H1 (cell line): ENCODE measurements at regions not wholly inside any gene's neighbourhood (a gene's known extent, or its start where the extent isn't known, plus 50 kb on each side); places are given as distances from the start of the nearest gene placed in this dataset.

Experiments used
- CTCF ChIA-PET: fragments of 300-600 bp; sonication (Branson Sonifier 250); formaldehyde crosslinking; loops from one replicate; lab custom pipeline; 2021; ENCODE audit not compliant: partially characterized antibody; lab: Charles Lee
- POLR2A ChIA-PET: fragments of 300-600 bp; sonication (Branson Sonifier 250); formaldehyde crosslinking; loops from one replicate; lab custom pipeline; 2021; ENCODE audit warnings: inconsistent platforms; ENCODE audit not compliant: partially characterized antibody; lab: Charles Lee
- DNase-seq, 2 experiments: peaks; one replicate each; pipeline versions ENCODE4 v3.0.0 to v3.0.0-alpha.2; 2010 to 2022; ENCODE audit warnings: low spot score in 2 of 2, low read depth in 1 of 2, mixed read lengths in 1 of 2
- FAIRE-seq: peaks from 2 replicates; lab custom pipeline; 2011; peaks lifted over from hg19 to GRCh38; lab: Jason Lieb, UNC
- H2AFZ ChIP-seq: 2 replicates; pipeline ENCODE4 v1.8.1; 2012; ENCODE audit warnings: low read length, inconsistent platforms
- H2AK5ac ChIP-seq: 2 replicates; pipeline ENCODE4 v1.6.1; 2013; ENCODE audit warnings: low read depth, low read length
- H2BK120ac ChIP-seq: replicated peaks from 2 replicates; pipeline ENCODE3; 2013; ENCODE audit warnings: low read depth, low read length, inconsistent platforms
- H2BK12ac ChIP-seq: 2 replicates; pipeline ENCODE4 v1.6.1; 2013; ENCODE audit warnings: low read depth, low read length
- H2BK15ac ChIP-seq: 2 replicates; pipeline ENCODE4 v1.6.1; 2013; ENCODE audit warnings: low read length
- H2BK20ac ChIP-seq: 2 replicates; pipeline ENCODE4 v1.6.1; 2013; ENCODE audit warnings: low read length
- H2BK5ac ChIP-seq: 2 replicates; pipeline ENCODE4 v1.6.1; 2013; ENCODE audit warnings: low read depth, low read length
- H3K14ac ChIP-seq: 2 replicates; pipeline ENCODE4 v1.6.1; 2013; ENCODE audit warnings: inconsistent platforms; ENCODE audit not compliant: insufficient read length
- H3K18ac ChIP-seq: 2 replicates; pipeline ENCODE4 v1.6.1; 2013; ENCODE audit warnings: low read length; ENCODE audit errors: extremely low read depth
- H3K23ac ChIP-seq: 2 replicates; pipeline ENCODE4 v1.6.1; 2013; ENCODE audit warnings: inconsistent platforms; ENCODE audit not compliant: insufficient read length
- H3K23me2 ChIP-seq: 2 replicates; pipeline ENCODE4 v1.6.1; 2013; ENCODE audit warnings: low read depth, low read length
- H3K27ac ChIP-seq: 2 replicates; pipeline ENCODE4 v1.6.1; 2011; ENCODE audit warnings: low read depth, low read length, inconsistent platforms
- H3K27me3 ChIP-seq, 4 experiments: replicated peaks in 1 of 4; 1 replicate in 1 of 4; 2 replicates in 3 of 4; pipeline versions ENCODE4 v1.6.1 to v1.8.1; 2011 to 2013; ENCODE audit warnings: low read length in 3 of 4, mild to moderate bottlenecking in 3 of 4, inconsistent platforms in 2 of 4, mixed read lengths in 2 of 4, moderate library complexity in 1 of 4; ENCODE audit not compliant: control insufficient read depth in 3 of 4, insufficient read depth in 3 of 4; ENCODE audit errors: extremely low read depth in 1 of 4
- H3K36me3 ChIP-seq, 4 experiments: 2 replicates each; pipeline versions ENCODE4 v1.6.1 to v1.8.1; 2011 to 2013; ENCODE audit warnings: mild to moderate bottlenecking in 4 of 4, low read length in 3 of 4, moderate library complexity in 2 of 4, control low read depth in 1 of 4, inconsistent platforms in 1 of 4; ENCODE audit not compliant: insufficient read depth in 4 of 4, control insufficient read depth in 2 of 4
- H3K4ac ChIP-seq: replicated peaks from 2 replicates; pipeline ENCODE3; 2013; ENCODE audit warnings: low read length, low read depth, mixed read lengths, inconsistent platforms; ENCODE audit not compliant: insufficient read length
- H3K4me1 ChIP-seq, 4 experiments: replicated peaks in 1 of 4; 1 replicate in 1 of 4; 2 replicates in 3 of 4; pipeline versions ENCODE4 v1.6.1 to v1.8.1; 2011 to 2013; ENCODE audit warnings: low read length in 3 of 4, inconsistent platforms in 2 of 4, mixed read lengths in 1 of 4; ENCODE audit not compliant: insufficient read depth in 4 of 4, control insufficient read depth in 3 of 4
- H3K4me2 ChIP-seq, 2 experiments: 2 replicates each; pipeline versions ENCODE4 v1.6.1 to v1.8.1; 2011 to 2013; ENCODE audit warnings: low read depth in 2 of 2, low read length in 2 of 2, control low read depth in 1 of 2, inconsistent platforms in 1 of 2, mild to moderate bottlenecking in 1 of 2; ENCODE audit not compliant: insufficient read depth in 1 of 2
- H3K4me3 ChIP-seq, 4 experiments: fragments of 200-600, 300-600 bp in 1 of 4; sonication (generic), shearing (Covaris generic), sonication (Bioruptor Twin) in 1 of 4; 2 replicates each; pipeline versions ENCODE4 v1.5.1 to v1.8.1; 2011 to 2016; ENCODE audit warnings: low read length in 4 of 4, low read depth in 3 of 4, control low read depth in 2 of 4, inconsistent platforms in 2 of 4, mild to moderate bottlenecking in 2 of 4, mixed read lengths in 1 of 4, moderate library complexity in 1 of 4; ENCODE audit not compliant: insufficient read depth in 2 of 4; ENCODE audit errors: extremely low read depth in 1 of 4
- H3K56ac ChIP-seq: replicated peaks from 2 replicates; pipeline ENCODE3; 2013; ENCODE audit warnings: low read depth, mild to moderate bottlenecking, mixed read lengths, low read length, inconsistent platforms; ENCODE audit not compliant: insufficient read length
- H3K79me1 ChIP-seq: 2 replicates; pipeline ENCODE4 v1.6.1; 2013; ENCODE audit warnings: low read depth, low read length, control low read depth
- H3K79me2 ChIP-seq, 2 experiments: 2 replicates each; pipeline versions ENCODE4 v1.6.1 to v1.8.1; 2012 to 2013; ENCODE audit warnings: low read length in 2 of 2, mild to moderate bottlenecking in 2 of 2, inconsistent platforms in 1 of 2; ENCODE audit not compliant: insufficient read depth in 2 of 2, control insufficient read depth in 1 of 2
- H3K9ac ChIP-seq, 4 experiments: replicated peaks in 1 of 4; 1 replicate in 1 of 4; 2 replicates in 3 of 4; pipeline versions ENCODE4 v1.6.1 to v1.8.1; 2011 to 2013; ENCODE audit warnings: low read depth in 3 of 4, low read length in 3 of 4, control low read depth in 2 of 4, mild to moderate bottlenecking in 2 of 4, moderate library complexity in 2 of 4, inconsistent platforms in 1 of 4; ENCODE audit errors: extremely low read depth in 1 of 4
- H3K9me3 ChIP-seq, 2 experiments: 2 replicates each; pipeline versions ENCODE4 v1.6.1 to v1.8.1; 2012 to 2013; ENCODE audit warnings: mild to moderate bottlenecking in 2 of 2, moderate library complexity in 2 of 2, control low read depth in 1 of 2, inconsistent platforms in 1 of 2, low read depth in 1 of 2, low read length in 1 of 2, mixed read lengths in 1 of 2; ENCODE audit not compliant: insufficient read depth in 2 of 2
- H4K20me1 ChIP-seq, 2 experiments: replicated peaks in 1 of 2; 2 replicates each; pipeline versions ENCODE3 to v1.8.1; 2011 to 2013; ENCODE audit warnings: inconsistent platforms in 2 of 2, low read length in 2 of 2, mild to moderate bottlenecking in 1 of 2; ENCODE audit not compliant: insufficient read depth in 2 of 2, control insufficient read depth in 1 of 2
- H4K5ac ChIP-seq: 2 replicates; pipeline ENCODE4 v1.6.1; 2013; ENCODE audit warnings: low read length, low read depth, mixed read lengths, inconsistent platforms; ENCODE audit not compliant: insufficient read length
- H4K8ac ChIP-seq: 2 replicates; pipeline ENCODE4 v1.8.0; 2013; ENCODE audit warnings: mild to moderate bottlenecking, moderate library complexity, low read length, inconsistent platforms; ENCODE audit not compliant: insufficient read depth; ENCODE audit errors: extremely low read depth
- H4K91ac ChIP-seq: replicated peaks from 2 replicates; pipeline ENCODE3; 2013; ENCODE audit warnings: low read length, mixed read lengths, inconsistent platforms; ENCODE audit not compliant: insufficient read length
- BACH1 ChIP-seq: IDR thresholded peaks from 2 replicates; pipeline ENCODE4 v1.6.1; 2012; ENCODE audit warnings: low read length, improper control_type of control experiment
- CEBPB ChIP-seq: IDR thresholded peaks from 2 replicates; pipeline ENCODE4 v1.6.1; 2012; ENCODE audit warnings: low read depth, low read length
- EP300 ChIP-seq, 2 experiments: IDR thresholded peaks; 1 replicate in 1 of 2; 2 replicates in 1 of 2; pipeline ENCODE4 v1.6.1; 2011 to 2012; ENCODE audit warnings: low read depth in 2 of 2, low read length in 2 of 2, mild to moderate bottlenecking in 2 of 2, borderline replicate concordance in 1 of 2, inconsistent platforms in 1 of 2, moderate library complexity in 1 of 2
- KDM5A ChIP-seq: fragments of 200-600 bp; IDR thresholded peaks from 2 replicates; pipeline ENCODE4 v1.7.1; 2012; ENCODE audit warnings: mild to moderate bottlenecking, low read length, inconsistent platforms, mixed read lengths
- POLR2A ChIP-seq, 2 experiments: IDR thresholded peaks; 1 replicate in 1 of 2; 2 replicates in 1 of 2; pipeline ENCODE4 v1.6.1; 2011; ENCODE audit warnings: low read depth in 2 of 2, low read length in 2 of 2, mild to moderate bottlenecking in 2 of 2; ENCODE audit errors: control extremely low read depth in 1 of 2
- POU5F1 ChIP-seq: IDR thresholded peaks from 2 replicates; pipeline ENCODE4 v1.6.1; 2011; ENCODE audit warnings: low read depth, mild to moderate bottlenecking, low read length, moderate library complexity
- SRF ChIP-seq: IDR thresholded peaks from 2 replicates; pipeline ENCODE4 v1.6.1; 2011; ENCODE audit warnings: mild to moderate bottlenecking, low read depth, low read length, moderate library complexity
- WGBS, 2 experiments: shearing (Covaris generic) in 1 of 2; methylation state at CpG; one replicate each; pipeline versions ENCODE4 v1.1.6 to v1.1.7; 2013 to 2015; ENCODE audit warnings: low lambda C conversion rate in 2 of 2, mixed read lengths in 2 of 2, inconsistent platforms in 1 of 2, low coverage in 1 of 2, missing lambda C conversion rate in 1 of 2; ENCODE audit not compliant: insufficient replicate concordance in 2 of 2, insufficient coverage in 1 of 2, insufficient read length in 1 of 2; ENCODE audit errors: extremely low coverage in 1 of 2, missing lambda C conversion rate in 1 of 2; 5-methylcytosine and 5-hydroxymethylcytosine counted together

GRCh38 chr12:92440072-92440471 is 262.7 kb upstream of the PLEKHG7 start:
- FAIRE-seq: no peak
- POLR2A ChIA-PET: interaction anchor here (0.6 kb wide), 1 partner anchor 1367 kb away, joined by 3 read pairs; no protein-coding TSS in a partner anchor

More at GRCh38 chr12:92440072-92440471, 262.7 kb upstream of the PLEKHG7 start:
- Histone ChIP-seq H2AK5ac (no peak overlapping the region), H3K56ac (no peak overlapping the region), H2BK12ac (no peak overlapping the region), H3K9ac (no peak overlapping the region), H3K4ac (no peak overlapping the region), H3K23ac (no peak overlapping the region), H2BK5ac (no peak overlapping the region), H3K9me3 (no peaks in the 10 kb centered on the region), H3K23me2 (no peaks in the 10 kb centered on the region), H3K79me2 (no peaks in the 10 kb centered on the region), H2BK20ac (no peak overlapping the region), H3K4me3 (no peak overlapping the region), H2BK120ac (no peak overlapping the region), H2AFZ (no peak overlapping the region), H3K27ac (no peak overlapping the region), H3K4me1 (no peaks in the 10 kb centered on the region; a peak in 1 of 7 replicates), H3K36me3 (no peaks in the 10 kb centered on the region), H4K8ac (no peak overlapping the region), H4K5ac (no peak overlapping the region), H2BK15ac (no peak overlapping the region), H3K4me2 (no peak overlapping the region), H3K18ac (no peak overlapping the region), H3K79me1 (no peaks in the 10 kb centered on the region), H3K14ac (no peak overlapping the region), H3K27me3 (no peaks in the 10 kb centered on the region), H4K20me1 (no peaks in the 10 kb centered on the region), H4K91ac (no peak overlapping the region)
- TF ChIP-seq KDM5A: no peak
- no peak for TF ChIP-seq POU5F1
- TF ChIP-seq CEBPB: no peak
- TF ChIP-seq POLR2A (IDR thresholded peaks at IDR 0.05; ENCODE audit: control extremely low read depth in 1 of 2, low read depth in 2 of 2, low read length in 2 of 2): no peak
- TF ChIP-seq EP300 (IDR thresholded peaks at IDR 0.05; ENCODE audit: borderline replicate concordance in 1 of 2, low read depth in 2 of 2, low read length in 2 of 2): no peak
- no peak for TF ChIP-seq BACH1
- TF ChIP-seq SRF: no peak
- WGBS, 2 experiments: 85% methylated on average over 4 of the region's 4 CpGs; no CpG with 5 or more reads in 1 of the 2 experiments
- DNase-seq: no peak
- CTCF ChIA-PET: interaction anchor here (0.9 kb wide), 1 partner anchor 9 kb away, joined by 3 read pairs; no protein-coding TSS in a partner anchor
